GM23248 (cell line): ENCODE measurements at regions not wholly inside any gene's neighbourhood (a gene's known extent, or its start where the extent isn't known, plus 50 kb on each side); places are given as distances from the start of the nearest gene placed in this dataset.

ENCODE experiments used
- DNase-seq: peaks from one replicate; pipeline ENCODE4 v3.0.0-alpha.2; 2015
- H2AFZ ChIP-seq: fragments of 200-600 bp; sonication (generic); 2 replicates; pipeline ENCODE4 v1.6.1; 2016; ENCODE audit warnings: antibody characterized with exemption
- H3F3A ChIP-seq: fragments of 200-600 bp; sonication (generic); 2 replicates; pipeline ENCODE4 v1.6.1; 2016; ENCODE audit warnings: mild to moderate bottlenecking, antibody characterized with exemption, mixed run types; ENCODE audit not compliant: insufficient read depth
- H3K27ac ChIP-seq: fragments of 200-600 bp; sonication (generic); 2 replicates; pipeline ENCODE4 v1.5.1; 2016; ENCODE audit warnings: mild to moderate bottlenecking
- H3K27me3 ChIP-seq: fragments of 200-600 bp; sonication (generic); replicated peaks from 2 replicates; pipeline ENCODE4 v1.6.1; 2016; ENCODE audit warnings: mild to moderate bottlenecking; ENCODE audit not compliant: insufficient read depth
- H3K36me3 ChIP-seq: fragments of 200-600 bp; sonication (generic); 2 replicates; pipeline ENCODE4 v1.6.1; 2016; ENCODE audit warnings: low read depth, mild to moderate bottlenecking
- H3K4me1 ChIP-seq: fragments of 200-600 bp; sonication (generic); 2 replicates; pipeline ENCODE4 v1.6.1; 2016; ENCODE audit warnings: mild to moderate bottlenecking; ENCODE audit not compliant: insufficient read depth
- H3K4me2 ChIP-seq: fragments of 200-600 bp; sonication (generic); one replicate; pipeline ENCODE4 v1.6.1; 2016; ENCODE audit warnings: mild to moderate bottlenecking; ENCODE audit not compliant: unreplicated experiment
- H3K4me3 ChIP-seq: fragments of 200-600 bp; sonication (generic); 2 replicates; pipeline ENCODE4 v1.5.1; 2016; ENCODE audit warnings: mild to moderate bottlenecking
- H3K79me2 ChIP-seq: fragments of 200-600 bp; sonication (generic); 2 replicates; pipeline ENCODE4 v1.6.1; 2016; ENCODE audit warnings: mild to moderate bottlenecking; ENCODE audit not compliant: insufficient read depth
- H3K9ac ChIP-seq: fragments of 200-600 bp; sonication (generic); 2 replicates; pipeline ENCODE4 v1.6.1; 2016; ENCODE audit warnings: mild to moderate bottlenecking
- H3K9me2 ChIP-seq: fragments of 200-600 bp; sonication (generic); 2 replicates; pipeline ENCODE4 v1.6.1; 2016; ENCODE audit warnings: mixed run types, mild to moderate bottlenecking, moderate library complexity; ENCODE audit not compliant: insufficient read depth
- H3K9me3 ChIP-seq: fragments of 200-600 bp; sonication (generic); one replicate; pipeline ENCODE4 v1.6.1; 2017; ENCODE audit warnings: low read depth
- H4K20me1 ChIP-seq: fragments of 200-600 bp; sonication (generic); 2 replicates; pipeline ENCODE4 v1.6.0; 2016; ENCODE audit not compliant: insufficient read depth
- EZH2 ChIP-seq: fragments of 200-600 bp; sonication (generic); IDR thresholded peaks from 2 replicates; pipeline ENCODE4 v1.6.1; 2018; ENCODE audit warnings: antibody characterized with exemption, mild to moderate bottlenecking; ENCODE audit not compliant: insufficient read depth, poor library complexity, severe bottlenecking
- EZH2phosphoT487 ChIP-seq: fragments of 200-600 bp; sonication (generic); IDR thresholded peaks from 2 replicates; pipeline ENCODE4 v1.6.1; 2018; ENCODE audit warnings: antibody characterized with exemption, moderate library complexity, mild to moderate bottlenecking, low read depth; ENCODE audit not compliant: insufficient read depth
- WGBS, 2 experiments: methylation state at CpG; one replicate each; pipeline ENCODE4 v1.1.6; 2015 to 2017; ENCODE audit warnings: low lambda C conversion rate in 2 of 2, low coverage in 1 of 2; ENCODE audit errors: missing lambda C conversion rate in 2 of 2; 5-methylcytosine and 5-hydroxymethylcytosine counted together
- in situ Hi-C: fragments of 300-500 bp; cut with MboI; formaldehyde crosslinking; loops from 2 replicates; pipeline ENCODE4 v1.15.0; 2020

- whole genome bisulfite sequencing, 2 experiments = 2 to 3% methylated on average over 2 of the region's 2 CpGs
- in situ Hi-C loops = no loop called here
These were observed 726.4 kb downstream of the AMY1C start for GRCh38 chr1:104476126-104476525.

GRCh38 chr1:104488296-104489015, 738.8 kb downstream of the AMY1C start:
- Histone ChIP-seq H3K36me3 (no peaks in the 10 kb centered on the region), H2AFZ (no peak overlapping the region), H3F3A (no peaks in the 10 kb centered on the region), H3K27me3 (no peaks in the 10 kb centered on the region), H3K9ac (no peak overlapping the region), H3K79me2 (no peaks in the 10 kb centered on the region), H3K9me2 (no peaks in the 10 kb centered on the region), H3K27ac (no peak overlapping the region), H3K4me2 (no peak overlapping the region), H3K4me1 (no peaks in the 10 kb centered on the region), H4K20me1 (no peaks in the 10 kb centered on the region), H3K9me3 (no peaks in the 10 kb centered on the region), H3K4me3 (no peak overlapping the region)
- WGBS, 2 experiments = 4% methylated on average over 4 of the region's 4 CpGs
- in situ Hi-C loops = no loop called here
- TF ChIP-seq EZH2 (no peak), EZH2phosphoT487 (no peak)
- DNase-seq = no peak

More at GRCh38 chr1:104476126-104476525, 726.4 kb downstream of the AMY1C start:
- H3K4me3 ChIP-seq = no peak overlapping the region
- no peaks in the 10 kb centered on the region for H3K27me3 ChIP-seq
- TF ChIP-seq EZH2phosphoT487 (no peak), EZH2 (no peak)
- no peak overlapping the region for H3K9ac ChIP-seq
- H3K36me3 ChIP-seq = no peaks in the 10 kb centered on the region
- H2AFZ ChIP-seq = no peak overlapping the region
- DNase-seq = no peak
- H3K27ac ChIP-seq = no peak overlapping the region
- no peaks in the 10 kb centered on the region for H3F3A ChIP-seq
- H3K9me3 ChIP-seq = no peaks in the 10 kb centered on the region
- H3K9me2 ChIP-seq = no peaks in the 10 kb centered on the region
- no peaks in the 10 kb centered on the region for H3K4me1 ChIP-seq
- no peak overlapping the region for H3K4me2 ChIP-seq
- H4K20me1 ChIP-seq = no peaks in the 10 kb centered on the region
- no peaks in the 10 kb centered on the region for H3K79me2 ChIP-seq

GRCh38 chr1:104526158-104526795, 776.6 kb downstream of the AMY1C start:
- Histone ChIP-seq H4K20me1 (no peaks in the 10 kb centered on the region), H3K4me2 (no peak overlapping the region), H2AFZ (no peak overlapping the region), H3F3A (no peaks in the 10 kb centered on the region), H3K27ac (no peak overlapping the region), H3K4me3 (no peak overlapping the region), H3K36me3 (no peaks in the 10 kb centered on the region), H3K9me2 (no peaks in the 10 kb centered on the region; the same call in 1 of the 2 replicates), H3K9ac (no peak overlapping the region), H3K4me1 (no peaks in the 10 kb centered on the region), H3K27me3 (no peaks in the 10 kb centered on the region), H3K79me2 (no peaks in the 10 kb centered on the region), H3K9me3 (no peaks in the 10 kb centered on the region)
- 11 to 16% methylated on average over 2 of the region's 2 CpGs for WGBS, 2 experiments
- no peak for DNase-seq
- TF ChIP-seq EZH2 (no peak), EZH2phosphoT487 (no peak)
- in situ Hi-C loops = no loop called here

GRCh38 chr1:104531990-104532389, 782.3 kb downstream of the AMY1C start:
- H4K20me1 ChIP-seq = no peaks in the 10 kb centered on the region
- no peak overlapping the region for H2AFZ ChIP-seq
- no peak overlapping the region for H3K27ac ChIP-seq
- H3K79me2 ChIP-seq = no peaks in the 10 kb centered on the region
- H3K36me3 ChIP-seq = no peaks in the 10 kb centered on the region
- H3K9ac ChIP-seq = no peak overlapping the region
- in situ Hi-C loops = no loop called here
- no peaks in the 10 kb centered on the region for H3F3A ChIP-seq
- 19 to 21% methylated on average over 2 of the region's 2 CpGs for WGBS, 2 experiments
- H3K27me3 ChIP-seq = no peaks in the 10 kb centered on the region
- no peaks in the 10 kb centered on the region for H3K4me1 ChIP-seq
- H3K4me2 ChIP-seq = no peak overlapping the region
- TF ChIP-seq EZH2phosphoT487 = no peak
- TF ChIP-seq EZH2 = no peak
- no peaks in the 10 kb centered on the region for H3K9me3 ChIP-seq
- no peaks in the 10 kb centered on the region; the same call in 1 of the 2 replicates for H3K9me2 ChIP-seq
- DNase-seq = no peak
- H3K4me3 ChIP-seq = no peak overlapping the region

- Histone ChIP-seq H2AFZ (no peak overlapping the region), H3K36me3 (no peaks in the 10 kb centered on the region), H3K79me2 (no peaks in the 10 kb centered on the region), H3K4me1 (no peaks in the 10 kb centered on the region), H3K4me3 (no peak overlapping the region), H3K27ac (no peak overlapping the region), H3K9me3 (no peaks in the 10 kb centered on the region), H3K4me2 (no peak overlapping the region), H3K27me3 (no peaks in the 10 kb centered on the region), H4K20me1 (no peaks in the 10 kb centered on the region), H3K9me2 (no peaks in the 10 kb centered on the region), H3K9ac (no peak overlapping the region), H3F3A (no peaks in the 10 kb centered on the region)
- WGBS, 2 experiments = 22 to 23% methylated on average over 2 of the region's 2 CpGs
- no peak for TF ChIP-seq EZH2phosphoT487
- no peak for TF ChIP-seq EZH2
- DNase-seq = no peak
- in situ Hi-C loops = no loop called here
These were observed 824.9 kb downstream of the AMY1C start for GRCh38 chr1:104574620-104575019.
